Suprapubic skin (tissue), 4 donors: ENCODE measurements at regions not wholly inside any gene's neighbourhood (a gene's known extent, or its start where the extent isn't known, plus 50 kb on each side); places are given as distances from the start of the nearest gene placed in this dataset.
A peak's percentile ranks its signal among the peaks of the same experiment; 100 is the strongest.

Experiments
- DNase-seq, 2 donors: peaks; one replicate each; pipeline ENCODE4 v3.0.0-alpha.2; 2019; ENCODE audit warnings: low spot score in 2 of 2
- H3K27ac ChIP-seq: fragments of 200-600 bp; sonication (generic); one replicate; pipeline ENCODE4 v1.5.1; 2019
- H3K27me3 ChIP-seq: fragments of 200-600 bp; sonication (generic); one replicate; pipeline ENCODE4 v1.5.1; 2019
- H3K36me3 ChIP-seq: fragments of 200-600 bp; sonication (generic); one replicate; pipeline ENCODE4 v1.5.1; 2019
- H3K4me1 ChIP-seq: fragments of 200-600 bp; sonication (generic); one replicate; pipeline ENCODE4 v1.5.1; 2019
- H3K4me3 ChIP-seq: fragments of 200-600 bp; sonication (generic); one replicate; pipeline ENCODE4 v1.5.1; 2019; ENCODE audit warnings: mild to moderate bottlenecking
- H3K9me3 ChIP-seq: fragments of 200-600 bp; sonication (generic); one replicate; pipeline ENCODE4 v1.5.1; 2019
- CTCF ChIP-seq, 2 donors: fragments of 200-600 bp in 1 of 2; fragments of 450-650 bp in 1 of 2; sonication (generic) in 1 of 2; IDR thresholded peaks; one replicate each; pipeline ENCODE4 v1.5.1; 2016 to 2019; ENCODE audit warnings: antibody characterized with exemption in 2 of 2, mild to moderate bottlenecking in 1 of 2, moderate library complexity in 1 of 2
- EP300 ChIP-seq: sonication (generic); formaldehyde crosslinking; IDR thresholded peaks from one replicate; pipeline ENCODE4 v1.6.1; 2017; ENCODE audit warnings: antibody characterized with exemption
- POLR2A ChIP-seq, 2 donors: fragments of 450-650 bp; IDR thresholded peaks; one replicate each; pipeline ENCODE4 v1.6.1; 2017; ENCODE audit warnings: antibody characterized with exemption in 2 of 2, mild to moderate bottlenecking in 2 of 2, moderate library complexity in 2 of 2
- POLR2AphosphoS5 ChIP-seq, 3 donors: sonication (generic); formaldehyde crosslinking; IDR thresholded peaks; one replicate each; pipeline ENCODE4 v1.6.1; 2017; ENCODE audit warnings: antibody characterized with exemption in 3 of 3
- WGBS: methylation state at CpG from one replicate; pipeline ENCODE4 v1.1.5; 2018; 5-methylcytosine and 5-hydroxymethylcytosine counted together

DNA sequence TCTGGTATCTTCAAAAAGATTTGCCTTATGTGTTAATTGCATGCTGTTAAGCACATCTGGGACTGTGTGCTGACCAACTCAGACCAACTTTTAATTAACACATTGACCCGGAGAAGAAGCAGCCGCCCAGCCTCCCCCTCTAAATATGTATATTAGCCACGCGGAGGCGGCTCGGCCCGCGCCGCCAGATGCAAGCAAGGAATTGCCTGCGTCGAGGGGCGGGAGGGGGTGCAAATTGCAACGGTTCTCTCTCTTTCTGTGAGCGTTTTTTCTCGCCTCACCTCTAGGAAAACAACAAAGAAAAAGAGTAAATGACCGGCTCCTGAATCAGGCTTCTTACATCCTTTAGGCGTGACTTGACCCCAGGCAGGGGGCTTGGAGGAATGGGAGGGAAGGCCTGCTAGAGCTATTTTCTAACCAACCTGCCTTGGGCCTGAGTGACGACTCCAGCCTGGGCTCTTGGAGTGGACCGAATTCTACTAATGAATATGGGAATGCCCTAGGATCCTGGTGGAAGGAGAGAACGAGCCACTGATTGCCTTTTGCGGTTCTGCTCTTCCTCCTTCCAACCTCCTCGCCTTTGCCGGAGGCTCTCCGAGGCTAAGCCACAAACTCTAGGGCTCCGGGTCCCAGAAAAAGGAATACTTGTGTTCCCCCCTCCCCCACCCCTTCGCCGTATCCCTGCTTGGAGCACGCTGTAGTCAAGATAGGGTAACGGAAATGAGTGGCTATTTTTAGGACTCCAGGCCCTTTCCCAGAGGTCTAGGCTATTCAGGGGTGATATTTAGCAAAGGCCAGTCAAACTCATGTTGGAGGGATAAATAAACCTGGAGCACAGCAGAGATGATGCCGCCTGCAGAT, 417.0 kb upstream of the ESRRG start:
- H3K4me3 ChIP-seq = no peak overlapping the region
- H3K9me3 ChIP-seq = peaks cover 8% of the 10 kb centered on the region
- H3K27ac ChIP-seq = no peak overlapping the region
- H3K36me3 ChIP-seq = no peaks in the 10 kb centered on the region
- peaks cover 61% of the 10 kb centered on the region for H3K27me3 ChIP-seq
- TF ChIP-seq CTCF (IDR thresholded peaks at IDR 0.05) (no peak), EP300 (no peak), POLR2AphosphoS5 (IDR thresholded peaks at IDR 0.05) (no peak), POLR2A (IDR thresholded peaks at IDR 0.05) (no peak)
- no peak for DNase-seq
- WGBS = 36% methylated on average over 30 of the region's 30 CpGs
- H3K4me1 ChIP-seq = peaks cover 44% of the 10 kb centered on the region

DNA sequence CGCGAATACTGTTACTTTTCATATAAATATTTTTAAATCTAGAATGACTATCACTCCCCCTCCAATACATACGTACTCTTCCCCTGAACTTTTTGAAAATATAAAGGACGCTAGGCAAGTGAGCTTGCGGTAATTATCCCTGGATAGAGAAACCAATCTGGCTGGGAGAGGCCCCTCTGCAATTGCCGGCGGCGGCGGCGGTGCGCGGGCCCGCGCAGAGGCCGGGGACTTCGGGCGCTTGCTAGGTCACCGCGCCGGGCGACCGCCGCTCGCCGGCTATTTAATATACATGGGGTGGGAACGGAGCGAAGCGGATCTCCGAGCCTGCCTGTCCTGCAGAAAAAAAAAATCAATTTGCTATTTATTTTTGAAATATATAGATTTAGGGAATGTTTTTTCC, 416.3 kb upstream of the ESRRG start:
- H3K27me3 ChIP-seq = peaks cover 69% of the 10 kb centered on the region
- H3K36me3 ChIP-seq = no peaks in the 10 kb centered on the region
- H3K9me3 ChIP-seq = no peaks in the 10 kb centered on the region
- TF ChIP-seq EP300 = no peak
- no peak for TF ChIP-seq POLR2A (IDR thresholded peaks at IDR 0.05)
- TF ChIP-seq CTCF (IDR thresholded peaks at IDR 0.05) = no peak
- TF ChIP-seq POLR2AphosphoS5 (IDR thresholded peaks at IDR 0.05) = no peak
- H3K4me1 ChIP-seq = peaks cover 51% of the 10 kb centered on the region
- H3K4me3 ChIP-seq = peak overlapping the region; percentile 19
- WGBS = 14% methylated on average over 29 of the region's 29 CpGs
- H3K27ac ChIP-seq = no peak overlapping the region
- no peak for DNase-seq

DNA sequence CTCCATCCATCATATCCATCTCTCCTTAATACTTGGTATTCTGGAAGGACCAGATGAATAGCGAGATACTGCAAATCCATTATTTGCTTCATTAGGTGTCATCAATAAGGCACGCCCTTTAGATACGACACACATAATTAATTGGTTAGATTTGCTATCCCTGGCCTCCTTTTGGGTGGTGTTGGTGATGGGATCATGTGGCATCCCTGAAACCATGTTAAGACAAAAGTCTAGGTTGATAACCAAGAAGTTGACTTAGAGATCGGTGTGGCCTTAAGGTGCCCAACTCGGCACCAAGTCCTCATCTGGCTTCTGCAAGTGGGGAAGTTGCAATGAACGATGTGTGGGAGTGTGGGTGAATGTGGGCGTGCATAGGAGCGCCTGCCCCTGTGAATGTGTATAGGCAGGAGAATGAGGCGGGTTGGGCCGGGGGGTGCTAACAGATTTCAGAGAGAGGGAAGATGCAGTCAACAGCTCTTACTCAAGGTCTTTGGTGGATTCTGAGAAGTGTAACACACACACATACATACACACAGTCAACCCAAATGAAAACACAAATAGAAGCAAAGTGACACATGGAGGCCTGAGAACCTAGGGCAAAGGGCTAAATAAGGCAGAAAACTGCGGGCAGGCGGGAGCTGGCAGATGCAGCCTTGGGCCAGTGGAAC, 415.7 kb upstream of the ESRRG start:
- no peak for DNase-seq
- 33% methylated on average over 12 of the region's 12 CpGs for WGBS
- peaks cover 75% of the 10 kb centered on the region for H3K27me3 ChIP-seq
- no peaks in the 10 kb centered on the region for H3K36me3 ChIP-seq
- H3K27ac ChIP-seq = no peak overlapping the region
- peaks cover 51% of the 10 kb centered on the region for H3K4me1 ChIP-seq
- no peaks in the 10 kb centered on the region for H3K9me3 ChIP-seq
- TF ChIP-seq EP300 = no peak
- TF ChIP-seq CTCF (IDR thresholded peaks at IDR 0.05) = no peak
- TF ChIP-seq POLR2AphosphoS5 (IDR thresholded peaks at IDR 0.05) = no peak
- no peak for TF ChIP-seq POLR2A (IDR thresholded peaks at IDR 0.05)
- no peak overlapping the region for H3K4me3 ChIP-seq

DNA sequence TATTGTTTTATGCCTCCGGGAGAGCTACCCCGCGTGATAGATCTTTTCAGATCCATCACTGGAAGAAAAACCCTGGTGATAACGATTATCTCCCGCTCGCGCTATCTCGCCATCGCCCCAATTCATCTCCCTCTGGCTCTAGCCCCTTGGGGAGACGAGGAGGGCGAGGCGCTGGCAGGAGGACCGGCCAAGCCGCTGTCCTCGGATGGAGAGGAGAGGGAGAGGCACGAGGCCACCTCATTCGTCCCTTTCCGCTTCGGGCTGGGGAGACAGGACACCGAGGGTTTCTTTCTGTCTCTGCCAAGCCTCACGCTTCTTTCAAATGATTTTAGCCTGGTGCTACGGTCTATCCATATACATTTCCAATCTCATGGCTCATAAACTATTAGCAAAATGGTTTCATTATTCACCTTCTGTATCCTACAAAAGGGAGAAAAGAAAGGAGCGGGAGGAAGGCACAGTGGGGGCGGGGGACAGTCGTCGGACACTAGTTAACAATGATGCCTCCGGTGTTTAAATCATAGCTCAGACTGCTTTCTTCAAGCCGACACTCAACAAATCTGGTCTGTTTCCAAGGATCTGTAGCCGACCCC, 415.0 kb upstream of the ESRRG start:
- DNase-seq = no peak
- Histone ChIP-seq H3K36me3 (no peaks in the 10 kb centered on the region), H3K4me1 (peaks cover 51% of the 10 kb centered on the region), H3K9me3 (no peaks in the 10 kb centered on the region), H3K27ac (no peak overlapping the region), H3K4me3 (peak overlapping the region; percentile 52), H3K27me3 (peaks cover 81% of the 10 kb centered on the region)
- WGBS = 8% methylated on average over 21 of the region's 29 CpGs
- TF ChIP-seq POLR2AphosphoS5 (IDR thresholded peaks at IDR 0.05) = no peak
- no peak for TF ChIP-seq POLR2A (IDR thresholded peaks at IDR 0.05)
- TF ChIP-seq CTCF (IDR thresholded peaks at IDR 0.05) = no peak
- no peak for TF ChIP-seq EP300
